Caco-2 (cell line): ENCODE measurements at regions not wholly inside any gene's neighbourhood (a gene's known extent, or its start where the extent isn't known, plus 50 kb on each side); places are given as distances from the start of the nearest gene placed in this dataset.

Experiments
- BruUV-seq: library from RNA; stranded (reverse); fragments of 400-500 nt; replicated peaks from 2 replicates; lab custom pipeline; 2021; lab: Mats Ljungman, UMichigan
- CTCF ChIA-PET: fragments of 300-600 bp; sonication (Branson Sonifier 250); formaldehyde crosslinking; loops from one replicate; lab custom pipeline; 2022; ENCODE audit warnings: antibody characterized with exemption; lab: Charles Lee
- POLR2A ChIA-PET: fragments of 300-600 bp; sonication (Branson Sonifier 250); formaldehyde crosslinking; loops from one replicate; lab custom pipeline; 2022; ENCODE audit warnings: antibody characterized with exemption; lab: Charles Lee
- DNase-seq, 2 experiments: peaks; one replicate each; pipeline versions ENCODE4 v3.0.0 to v3.0.0-alpha.2; 2020 to 2022
- H3K27me3 ChIP-seq: replicated peaks from 2 replicates; pipeline ENCODE4 v1.6.0; 2011; ENCODE audit warnings: low read length; ENCODE audit not compliant: control insufficient read depth, insufficient read depth
- H3K36me3 ChIP-seq: 2 replicates; pipeline ENCODE4 v1.5.1; 2011; ENCODE audit warnings: low read length; ENCODE audit not compliant: control insufficient read depth, insufficient read depth
- H3K4me1 ChIP-seq: fragments of 250-450 bp; sonication (Bioruptor Pico); 2 replicates; pipeline ENCODE4 v1.5.1; 2020; ENCODE audit warnings: mild to moderate bottlenecking
- H3K4me3 ChIP-seq: 2 replicates; pipeline ENCODE4 v1.5.1; 2011; ENCODE audit warnings: low read depth, mild to moderate bottlenecking, control low read depth, low read length
- H3K9me3 ChIP-seq: fragments of 250-450 bp; sonication (Bioruptor Pico); 2 replicates; pipeline ENCODE4 v1.5.1; 2020; ENCODE audit warnings: mild to moderate bottlenecking, moderate library complexity
- H3K27ac Mint-ChIP-seq: one replicate; pipeline ENCODE4 v1.8.0; 2022; ENCODE audit warnings: mixed read lengths; ENCODE audit not compliant: unreplicated experiment
- H3K27me3 Mint-ChIP-seq: one replicate; pipeline ENCODE4 v1.8.0; 2022; ENCODE audit warnings: mixed read lengths; ENCODE audit not compliant: insufficient read depth, unreplicated experiment
- H3K36me3 Mint-ChIP-seq: one replicate; pipeline ENCODE4 v1.8.0; 2022; ENCODE audit warnings: mild to moderate bottlenecking, mixed read lengths; ENCODE audit not compliant: insufficient read depth, unreplicated experiment
- H3K4me1 Mint-ChIP-seq: one replicate; pipeline ENCODE4 v1.8.0; 2022; ENCODE audit warnings: low read depth, mixed read lengths; ENCODE audit not compliant: unreplicated experiment
- H3K4me3 Mint-ChIP-seq: one replicate; pipeline ENCODE4 v1.8.0; 2022; ENCODE audit warnings: mild to moderate bottlenecking, moderate library complexity, mixed read lengths; ENCODE audit not compliant: unreplicated experiment
- H3K9me3 Mint-ChIP-seq: one replicate; pipeline ENCODE4 v1.8.0; 2022; ENCODE audit warnings: mixed read lengths; ENCODE audit not compliant: unreplicated experiment
- CTCF ChIP-seq, 2 experiments: fragments of 200-600 bp in 1 of 2; IDR thresholded peaks; 1 replicate in 1 of 2; 2 replicates in 1 of 2; pipeline versions ENCODE4 v1.5.1 to v1.8.0; 2011 to 2022; ENCODE audit warnings: antibody characterized with exemption in 1 of 2, control low read depth in 1 of 2, inconsistent platforms in 1 of 2, low read depth in 1 of 2, low read length in 1 of 2, mild to moderate bottlenecking in 1 of 2, moderate library complexity in 1 of 2; ENCODE audit not compliant: insufficient read depth in 1 of 2, severe bottlenecking in 1 of 2, unreplicated experiment in 1 of 2
- intact Hi-C: fragments of 100-400 bp; cut with micrococcal nuclease; formaldehyde crosslinking; loops from one replicate; pipeline ENCODE4 v1.10.0; 2022; ENCODE audit not compliant: unreplicated experiment

GRCh38 chr5:155113888-155114287 lies 100.3 kb downstream of the KIF4B start:
- CTCF ChIA-PET, result no interaction called here
- H3K4me3 ChIP-seq, result no peak overlapping the region
- Mint-ChIP-seq H3K4me3 (no peak overlapping the region), H3K27me3 (peaks cover 2% of the 10 kb centered on the region), H3K4me1 (peaks cover 12% of the 10 kb centered on the region), H3K9me3 (peaks cover 14% of the 10 kb centered on the region), H3K27ac (no peak overlapping the region), H3K36me3 (no peaks in the 10 kb centered on the region)
- H3K27me3 ChIP-seq, result no peaks in the 10 kb centered on the region
- H3K9me3 ChIP-seq, result no peaks in the 10 kb centered on the region
- BruUV-seq, result no TSS peak
- no peaks in the 10 kb centered on the region for H3K4me1 ChIP-seq
- intact Hi-C loops, result no loop called here
- no peaks in the 10 kb centered on the region for H3K36me3 ChIP-seq
- POLR2A ChIA-PET, result no interaction called here
- DNase-seq, result no peak
- no peak for TF ChIP-seq CTCF (IDR thresholded peaks at IDR 0.05; ENCODE audit: insufficient read depth in 1 of 2, low read depth in 1 of 2, low read length in 1 of 2, severe bottlenecking in 1 of 2, unreplicated experiment in 1 of 2)

- H3K4me1 ChIP-seq, result no peaks in the 10 kb centered on the region
- no peak overlapping the region for H3K4me3 ChIP-seq
- Mint-ChIP-seq H3K4me3 (no peak overlapping the region), H3K27ac (no peak overlapping the region), H3K4me1 (peaks cover 12% of the 10 kb centered on the region), H3K27me3 (peaks cover 2% of the 10 kb centered on the region), H3K9me3 (peaks cover 14% of the 10 kb centered on the region), H3K36me3 (no peaks in the 10 kb centered on the region)
- TF ChIP-seq CTCF (IDR thresholded peaks at IDR 0.05; ENCODE audit: insufficient read depth in 1 of 2, low read depth in 1 of 2, low read length in 1 of 2, severe bottlenecking in 1 of 2, unreplicated experiment in 1 of 2), result no peak
- no TSS peak for BruUV-seq
- intact Hi-C loops, result no loop called here
- POLR2A ChIA-PET, result no interaction called here
- no peaks in the 10 kb centered on the region for H3K27me3 ChIP-seq
- no peak for DNase-seq
- CTCF ChIA-PET, result no interaction called here
- no peaks in the 10 kb centered on the region for H3K9me3 ChIP-seq
- H3K36me3 ChIP-seq, result no peaks in the 10 kb centered on the region
Measured at GRCh38 chr5:155114655-155115054, 101.1 kb downstream of the KIF4B start.

- Histone ChIP-seq H3K9me3 (no peaks in the 10 kb centered on the region), H3K27me3 (no peaks in the 10 kb centered on the region), H3K4me1 (no peaks in the 10 kb centered on the region), H3K36me3 (no peaks in the 10 kb centered on the region), H3K4me3 (no peak overlapping the region)
- no peak overlapping the region for H3K4me3 Mint-ChIP-seq
- H3K9me3 Mint-ChIP-seq, result peaks cover 14% of the 10 kb centered on the region
- intact Hi-C loops, result no loop called here
- no peak for DNase-seq
- BruUV-seq, result no TSS peak
- no peak for TF ChIP-seq CTCF (IDR thresholded peaks at IDR 0.05; ENCODE audit: insufficient read depth in 1 of 2, low read depth in 1 of 2, low read length in 1 of 2, severe bottlenecking in 1 of 2, unreplicated experiment in 1 of 2)
- H3K27ac Mint-ChIP-seq, result no peak overlapping the region
- peaks cover 2% of the 10 kb centered on the region for H3K27me3 Mint-ChIP-seq
- H3K4me1 Mint-ChIP-seq, result peaks cover 12% of the 10 kb centered on the region
- ChIA-PET CTCF (no interaction called here), POLR2A (no interaction called here)
- no peaks in the 10 kb centered on the region for H3K36me3 Mint-ChIP-seq
Measured at GRCh38 chr5:155116456-155117251, 103.1 kb downstream of the KIF4B start.
